Ovary (tissue), 7 donors: ENCODE measurements at regions not wholly inside any gene's neighbourhood (a gene's known extent, or its start where the extent isn't known, plus 50 kb on each side); places are given as distances from the start of the nearest gene placed in this dataset.

ENCODE experiments used
- DNase-seq, 5 donors: peaks; one replicate each; pipeline ENCODE4 v3.0.0-alpha.2; 2019 to 2020
- H3K27ac ChIP-seq, 2 donors: fragments of 200-600 bp; one replicate each; pipeline versions ENCODE4 v1.5.1 to v1.8.0; 2019 to 2022
- H3K27me3 ChIP-seq: fragments of 200-600 bp; one replicate; pipeline ENCODE4 v1.8.0; 2022
- H3K36me3 ChIP-seq: fragments of 200-600 bp; sonication (generic); one replicate; pipeline ENCODE4 v1.5.1; 2019
- H3K4me1 ChIP-seq: one replicate; pipeline ENCODE4 v1.8.1; 2013; ENCODE audit warnings: mild to moderate bottlenecking, moderate library complexity; ENCODE audit not compliant: insufficient read depth
- H3K4me3 ChIP-seq: fragments of 200-600 bp; sonication (generic); one replicate; pipeline ENCODE4 v1.5.1; 2017
- H3K9me3 ChIP-seq, 2 donors: fragments of 200-600 bp in 1 of 2; sonication (generic) in 1 of 2; one replicate each; pipeline versions ENCODE4 v1.5.1 to v1.8.1; 2013 to 2019; ENCODE audit warnings: mild to moderate bottlenecking in 1 of 2, moderate library complexity in 1 of 2
- CTCF ChIP-seq, 3 donors: fragments of 450-650 bp in 2 of 3; fragments of 200-600 bp in 1 of 3; IDR thresholded peaks; one replicate each; pipeline versions ENCODE4 v1.5.1 to v1.8.0; 2016 to 2022; ENCODE audit warnings: antibody characterized with exemption in 3 of 3, mild to moderate bottlenecking in 1 of 3
- EP300 ChIP-seq: sonication (generic); formaldehyde crosslinking; IDR thresholded peaks from one replicate; pipeline ENCODE4 v1.6.1; 2017; ENCODE audit warnings: antibody characterized with exemption
- POLR2A ChIP-seq: fragments of 450-650 bp; IDR thresholded peaks from one replicate; pipeline ENCODE4 v1.6.1; 2017; ENCODE audit warnings: antibody characterized with exemption, mild to moderate bottlenecking, moderate library complexity
- WGBS, 3 donors: extraction: QIAGEN DNeasy Blood & Tissue Kit in 1 of 3; methylation state at CpG; one replicate each; pipeline versions ENCODE4 v1.1.5 to v1.1.7; 2013 to 2017; 5-methylcytosine and 5-hydroxymethylcytosine counted together
- intact Hi-C, 4 donors: fragments of 100-400 bp; cut with DNase I; formaldehyde crosslinking; loops; one replicate each; pipeline versions ENCODE4 v1.11.0 to v1.15.1; 2022 to 2023
- donor health status: DM: no; HTN: no; CAD: no; lungs with moderate emphysema.
- donor health status: DM: no; HTN: no; CAD: no.
- donor health status: Bipolar disorder and iron deficiency.
- donor health status: DM: no; HTN: no; CAD: no.
- donor health status: DM: yes; HTN: yes; CAD: no.

- peaks cover 6% of the 10 kb centered on the region for H3K4me1 ChIP-seq
- TF ChIP-seq POLR2A: no peak
- no peak for TF ChIP-seq EP300
- no peak for TF ChIP-seq CTCF (IDR thresholded peaks at IDR 0.05)
- WGBS, 3 donors: 97 to 98% (median 97%) methylated on average over 5 of the region's 5 CpGs
- H3K4me3 ChIP-seq: no peak overlapping the region
- no peaks in the 10 kb centered on the region for H3K36me3 ChIP-seq
- intact Hi-C loops: no loop called here
- no peaks in the 10 kb centered on the region for H3K9me3 ChIP-seq
- no peak overlapping the region for H3K27ac ChIP-seq
- H3K27me3 ChIP-seq: no peaks in the 10 kb centered on the region
- DNase-seq: no peak
Observed at GRCh38 chr7:46738165-46738564, 817.1 kb upstream of the IGFBP3 start.

- Histone ChIP-seq H3K4me1 (no peaks in the 10 kb centered on the region), H3K4me3 (no peak overlapping the region), H3K27ac (no peak overlapping the region), H3K9me3 (no peaks in the 10 kb centered on the region), H3K27me3 (no peaks in the 10 kb centered on the region), H3K36me3 (no peaks in the 10 kb centered on the region)
- TF ChIP-seq CTCF (IDR thresholded peaks at IDR 0.05) (no peak), EP300 (no peak), POLR2A (no peak)
- DNase-seq: no peak
- intact Hi-C loops: loop anchor here in 1 of 4 donors (1.0 kb wide), 1 partner anchor 38 kb away; no protein-coding TSS in a partner anchor
Observed at GRCh38 chr7:46725838-46726237, 804.8 kb upstream of the IGFBP3 start.

GRCh38 chr7:46725136-46725535, 804.1 kb upstream of the IGFBP3 start:
- Histone ChIP-seq H3K27ac (no peak overlapping the region), H3K27me3 (no peaks in the 10 kb centered on the region), H3K4me3 (no peak overlapping the region), H3K9me3 (no peaks in the 10 kb centered on the region), H3K36me3 (no peaks in the 10 kb centered on the region), H3K4me1 (no peaks in the 10 kb centered on the region)
- WGBS, 3 donors: 88 to 98% (median 92%) methylated on average over 2 of the region's 2 CpGs
- DNase-seq: no peak
- TF ChIP-seq POLR2A (no peak), EP300 (no peak), CTCF (IDR thresholded peaks at IDR 0.05) (no peak)
- intact Hi-C loops: loop anchor here in 1 of 4 donors (1.0 kb wide), 1 partner anchor 37 kb away; no protein-coding TSS in a partner anchor

GRCh38 chr7:46723742-46724141, 802.7 kb upstream of the IGFBP3 start:
- no peaks in the 10 kb centered on the region for H3K27me3 ChIP-seq
- TF ChIP-seq CTCF (IDR thresholded peaks at IDR 0.05) (no peak), EP300 (no peak), POLR2A (no peak)
- DNase-seq: no peak
- intact Hi-C loops: no loop called here
- no peaks in the 10 kb centered on the region for H3K36me3 ChIP-seq
- H3K27ac ChIP-seq: no peak overlapping the region
- WGBS, 3 donors: 97 to 98% (median 98%) methylated on average over 4 of the region's 4 CpGs
- no peak overlapping the region for H3K4me3 ChIP-seq
- H3K9me3 ChIP-seq: no peaks in the 10 kb centered on the region
- H3K4me1 ChIP-seq: no peaks in the 10 kb centered on the region

GRCh38 chr7:46723003-46723402, 801.9 kb upstream of the IGFBP3 start:
- TF ChIP-seq CTCF (IDR thresholded peaks at IDR 0.05) (no peak), POLR2A (no peak), EP300 (no peak)
- no peak for DNase-seq
- no peaks in the 10 kb centered on the region for H3K9me3 ChIP-seq
- WGBS, 3 donors: 67 to 79% (median 78%) methylated on average over 7 of the region's 7 CpGs
- no peaks in the 10 kb centered on the region for H3K27me3 ChIP-seq
- H3K4me1 ChIP-seq: no peaks in the 10 kb centered on the region
- H3K36me3 ChIP-seq: no peaks in the 10 kb centered on the region
- intact Hi-C loops: no loop called here
- H3K27ac ChIP-seq: no peak overlapping the region
- no peak overlapping the region for H3K4me3 ChIP-seq
